K562 (cell line): ENCODE measurements at regions not wholly inside any gene's neighbourhood (a gene's known extent, or its start where the extent isn't known, plus 50 kb on each side); places are given as distances from the start of the nearest gene placed in this dataset.

Source experiments
- ATAC-seq: fragments of 200-7000 bp; cut with Tn5 transposase; 3 replicates; pipeline ENCODE4 v1.9.1; 2020; ENCODE audit warnings: moderate library complexity
- BruUV-seq: library from RNA; stranded (reverse); fragments of 400-500 nt; replicated peaks from 2 replicates; lab custom pipeline; 2021; lab: Mats Ljungman, UMichigan
- CTCF ChIA-PET: fragments of 300-600 bp; formaldehyde crosslinking; extraction: SDS; loops from one replicate; lab custom pipeline; 2021; ENCODE audit warnings: low intra/inter-chr PET ratio; lab: Yijun Ruan, JAX
- POLR2A ChIA-PET: fragments of 300-600, 350-650 bp; sonication (Branson Sonifier 250); formaldehyde crosslinking; extraction: SDS; loops from one replicate; lab custom pipeline; 2021; ENCODE audit warnings: antibody characterized with exemption, inconsistent platforms; lab: Yijun Ruan, JAX
- DNase-seq, 4 experiments: peaks; one replicate each; pipeline versions ENCODE4 v3.0.0 to v3.0.0-alpha.2; 2011 to 2018; ENCODE audit warnings: low spot score in 3 of 4, mixed read lengths in 3 of 4; ENCODE audit errors: extremely low read depth in 1 of 4
- FAIRE-seq: peaks from 2 replicates; lab custom pipeline; 2011; peaks lifted over from hg19 to GRCh38; lab: Jason Lieb, UNC
- H2AFZ ChIP-seq: 2 replicates; pipeline ENCODE4 v1.6.0; 2011; ENCODE audit warnings: low read depth, low read length, control low read depth, inconsistent platforms
- H3K27ac ChIP-seq: fragments of 200-600 bp; 3 replicates; pipeline ENCODE4 v1.8.0; 2011; ENCODE audit warnings: low read depth, mild to moderate bottlenecking, control low read depth, inconsistent platforms, low read length, moderate library complexity, mixed read lengths; ENCODE audit errors: extremely low read depth
- H3K27me3 ChIP-seq, 2 experiments: fragments of 300-600 bp in 1 of 2; 2 replicates in 1 of 2; 3 replicates in 1 of 2; pipeline versions ENCODE4 v1.6.0 to v1.8.0; 2011; ENCODE audit warnings: inconsistent platforms in 2 of 2, low read length in 2 of 2, mild to moderate bottlenecking in 1 of 2, mixed read lengths in 1 of 2, moderate library complexity in 1 of 2; ENCODE audit not compliant: control insufficient read depth in 2 of 2, insufficient read depth in 2 of 2
- H3K36me3 ChIP-seq: fragments of 300-600 bp; 3 replicates; pipeline ENCODE4 v1.8.0; 2011; ENCODE audit warnings: mild to moderate bottlenecking, low read length, inconsistent platforms; ENCODE audit not compliant: control insufficient read depth, insufficient read depth
- H3K4me1 ChIP-seq, 2 experiments: fragments of 200-600 bp in 1 of 2; replicated peaks in 1 of 2; 2 replicates in 1 of 2; 3 replicates in 1 of 2; pipeline versions ENCODE4 v1.5.1 to v1.8.0; 2011; ENCODE audit warnings: inconsistent platforms in 2 of 2, low read length in 2 of 2, mild to moderate bottlenecking in 1 of 2, mixed read lengths in 1 of 2, moderate library complexity in 1 of 2; ENCODE audit not compliant: control insufficient read depth in 2 of 2, insufficient read depth in 2 of 2
- H3K4me2 ChIP-seq: 2 replicates; pipeline ENCODE4 v1.6.1; 2011; ENCODE audit warnings: low read length, control low read depth, inconsistent platforms, mixed read lengths; ENCODE audit not compliant: insufficient read depth
- H3K4me3 ChIP-seq: fragments of 200-600 bp; sonication (generic), shearing (Covaris generic); 2 replicates; pipeline ENCODE4 v1.5.1; 2016; ENCODE audit warnings: control low read depth, inconsistent platforms
- H3K79me2 ChIP-seq: fragments of 200-600 bp; 3 replicates; pipeline ENCODE4 v1.8.0; 2011; ENCODE audit warnings: low read length, inconsistent platforms; ENCODE audit not compliant: control insufficient read depth, insufficient read depth
- H3K9ac ChIP-seq, 2 experiments: 2 replicates each; pipeline versions ENCODE4 v1.6.0 to v1.6.1; 2011; ENCODE audit warnings: low read depth in 2 of 2, low read length in 2 of 2, control low read depth in 1 of 2, inconsistent platforms in 1 of 2, mild to moderate bottlenecking in 1 of 2, mixed read lengths in 1 of 2; ENCODE audit not compliant: insufficient read depth in 1 of 2
- H3K9me1 ChIP-seq: one replicate; pipeline ENCODE4 v1.6.0; 2011; ENCODE audit warnings: inconsistent platforms, mild to moderate bottlenecking, low read length, moderate library complexity; ENCODE audit not compliant: control insufficient read depth, insufficient read depth
- H3K9me3 ChIP-seq: replicated peaks from 2 replicates; pipeline ENCODE4 v1.5.1; 2011; ENCODE audit warnings: low read depth, low read length, inconsistent platforms; ENCODE audit not compliant: control insufficient read depth, insufficient read depth
- H4K20me1 ChIP-seq: replicated peaks from 2 replicates; pipeline ENCODE4 v1.6.1; 2011; ENCODE audit warnings: low read length, inconsistent platforms, mixed read lengths; ENCODE audit not compliant: control insufficient read depth, insufficient read depth
- CREB3L1 ChIP-seq: fragments of 450-650 bp; IDR thresholded peaks from 2 replicates; pipeline ENCODE4 v1.6.1; 2014; ENCODE audit warnings: low read depth, mild to moderate bottlenecking, moderate library complexity, borderline replicate concordance
- KLF16 ChIP-seq: IDR thresholded peaks from 2 replicates; pipeline ENCODE4 v1.6.1; 2016; ENCODE audit warnings: antibody characterized with exemption
- MYNN ChIP-seq, 2 experiments: sonication (generic); formaldehyde crosslinking in 1 of 2; IDR thresholded peaks; 2 replicates each; pipeline versions ENCODE4 v1.5.0 to v1.6.1; 2016 to 2020; ENCODE audit warnings: antibody characterized with exemption in 1 of 2, missing genetic modification reagents in 1 of 2
- TEAD1 ChIP-seq, 2 experiments: fragments of 450-650 bp in 1 of 2; sonication (generic) in 1 of 2; formaldehyde crosslinking; IDR thresholded peaks; 2 replicates each; pipeline versions ENCODE4 v1.4.0 to v1.8.0; 2020 to 2022; ENCODE audit warnings: mild to moderate bottlenecking in 2 of 2, missing genetic modification reagents in 1 of 2
- VEZF1 ChIP-seq: fragments of 200-800 bp; sonication (Bioruptor generic); IDR thresholded peaks from 2 replicates; pipeline ENCODE4 v1.6.1; 2017; ENCODE audit warnings: missing genetic modification characterization, missing compliant biosample characterization
- ZNF24 ChIP-seq: fragments of 450-650 bp; IDR thresholded peaks from 2 replicates; pipeline ENCODE4 v1.6.1; 2016
- ZNF407 ChIP-seq: fragments of 450-650 bp; IDR thresholded peaks from 2 replicates; pipeline ENCODE4 v1.6.1; 2016; ENCODE audit warnings: low read depth
- ZSCAN29 ChIP-seq: fragments of 450-650 bp; IDR thresholded peaks from 2 replicates; pipeline ENCODE4 v1.6.1; 2017
- WGBS: fragments of 100-300 bp; shearing (Covaris generic); methylation state at CpG from one replicate; pipeline ENCODE4 v1.1.6; 2016; ENCODE audit warnings: low coverage, mixed read lengths; ENCODE audit not compliant: insufficient coverage; ENCODE audit errors: missing lambda C conversion rate; 5-methylcytosine and 5-hydroxymethylcytosine counted together
- in situ Hi-C: fragments of 300-500 bp; cut with MboI; formaldehyde crosslinking; loops from 4 replicates; pipeline ENCODE4 v1.15.0; 2018; ENCODE audit warnings: inconsistent platforms, mixed read lengths
- intact Hi-C: fragments of 100-400 bp; cut with micrococcal nuclease; formaldehyde crosslinking; loops from 2 replicates; pipeline ENCODE4 v1.14.2; 2022

DNA sequence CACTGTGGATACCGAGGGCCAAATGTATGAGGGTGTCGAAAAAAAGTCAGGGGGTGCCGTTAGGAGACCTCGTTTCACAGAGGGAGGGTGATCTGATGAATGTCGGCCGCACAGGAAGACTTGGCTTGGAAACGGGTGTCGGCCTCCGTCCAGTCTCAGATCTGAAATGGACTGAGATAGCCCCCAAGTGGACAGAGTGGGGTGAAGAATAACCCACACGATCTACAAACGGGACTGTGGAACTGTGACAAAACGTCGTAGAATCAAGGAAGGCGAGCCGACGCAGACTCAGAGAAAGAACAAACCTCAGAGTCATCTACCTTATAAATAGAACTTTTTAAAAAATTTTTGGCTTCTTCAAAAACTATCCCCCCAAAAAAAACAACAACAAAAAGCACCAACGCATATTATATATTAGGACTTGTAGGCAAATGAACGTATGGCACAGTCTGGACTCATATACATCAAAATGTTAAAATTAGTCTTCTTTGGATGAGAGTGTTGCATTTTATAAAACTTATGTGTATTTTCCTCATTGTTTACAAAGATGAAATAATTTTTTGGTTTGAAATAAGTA, 63.8 kb upstream of the IRF2 start:
- H3K27ac ChIP-seq, result peak overlapping the region; percentile 88
- H3K27me3 ChIP-seq, result no peaks in the 10 kb centered on the region
- BruUV-seq, result no TSS peak
- H3K9me3 ChIP-seq, result no peaks in the 10 kb centered on the region
- WGBS, result 6% methylated on average over 18 of the region's 18 CpGs
- H3K79me2 ChIP-seq, result peaks cover 17% of the 10 kb centered on the region
- intact Hi-C loops (loop anchor here (1.0 to 5.0 kb wide), 5 partner anchors 64 to 274 kb away; partner anchors contain the start of gene IRF2), in situ Hi-C loops (loop anchor here (5.0 kb wide), 1 partner anchor 271 kb away; no protein-coding TSS in a partner anchor)
- peak; percentile 80 to 94 (median 84) for DNase-seq
- H3K36me3 ChIP-seq, result no peaks in the 10 kb centered on the region
- ChIA-PET POLR2A (interaction anchor here (1.0 to 1.6 kb wide), 3 partner anchors 12 to 251 kb away, joined by 3 to 4 read pairs (median 4); partner anchors contain the start of gene IRF2), CTCF (interaction anchor here (4.5 kb wide), 1 partner anchor 273 kb away, joined by 31 read pairs; no protein-coding TSS in a partner anchor)
- ATAC-seq, result peak; percentile 93
- peak overlapping the region; percentile 19 to 85; a peak in 3 of 4 replicates for H3K9ac ChIP-seq
- no peaks in the 10 kb centered on the region for H4K20me1 ChIP-seq
- peak overlapping the region; percentile 86 for H3K4me2 ChIP-seq
- no peaks in the 10 kb centered on the region for H3K9me1 ChIP-seq
- H2AFZ ChIP-seq, result peak overlapping the region; percentile 99
- H3K4me1 ChIP-seq, result peaks cover 4 to 21% of the 10 kb centered on the region in 2 experiments
- FAIRE-seq, result peak; percentile 98
- H3K4me3 ChIP-seq, result peak overlapping the region; percentile 66
- TF ChIP-seq CREB3L1 (no peak), ZSCAN29 (no peak), TEAD1 (CRISPR knock-in tag; IDR thresholded peaks at IDR 0.05) (peak in 1 of 2 experiments; percentile 6; a peak in 1 of 4 replicates), VEZF1 (CRISPR knock-in tag) (peak; percentile 39; the same call in 1 of the 2 replicates), ZNF24 (peak; percentile 62; the same call in 1 of the 2 replicates), KLF16 (no peak), ZNF407 (peak; percentile 83), MYNN (IDR thresholded peaks at IDR 0.05) (peak; percentile 63; the same call in 1 of the 2 replicates), MYNN (CRISPR knock-in tag; IDR thresholded peaks at IDR 0.05) (no peak)
